ENCODE measurements at regions not wholly inside any gene's neighbourhood (a gene's known extent, or its start where the extent isn't known, plus 50 kb on each side); places are given as distances from the start of the nearest gene placed in this dataset.

GRCh38 chr17:71649941-71650350, 470.9 kb upstream of the SOX9 start:
- TF ChIP-seq CTCF (conservative IDR thresholded peaks at IDR 0.05) (no peak), ZFX (IDR thresholded peaks at IDR 0.05) (no peak)
